ENCODE measurements at regions not wholly inside any gene's neighbourhood (a gene's known extent, or its start where the extent isn't known, plus 50 kb on each side); places are given as distances from the start of the nearest gene placed in this dataset.
"Not testable (repeated sequence)": the region's sequence is repeated elsewhere in the genome, so short reads cannot be mapped to it uniquely, and the experiment has no call there.

DNA sequence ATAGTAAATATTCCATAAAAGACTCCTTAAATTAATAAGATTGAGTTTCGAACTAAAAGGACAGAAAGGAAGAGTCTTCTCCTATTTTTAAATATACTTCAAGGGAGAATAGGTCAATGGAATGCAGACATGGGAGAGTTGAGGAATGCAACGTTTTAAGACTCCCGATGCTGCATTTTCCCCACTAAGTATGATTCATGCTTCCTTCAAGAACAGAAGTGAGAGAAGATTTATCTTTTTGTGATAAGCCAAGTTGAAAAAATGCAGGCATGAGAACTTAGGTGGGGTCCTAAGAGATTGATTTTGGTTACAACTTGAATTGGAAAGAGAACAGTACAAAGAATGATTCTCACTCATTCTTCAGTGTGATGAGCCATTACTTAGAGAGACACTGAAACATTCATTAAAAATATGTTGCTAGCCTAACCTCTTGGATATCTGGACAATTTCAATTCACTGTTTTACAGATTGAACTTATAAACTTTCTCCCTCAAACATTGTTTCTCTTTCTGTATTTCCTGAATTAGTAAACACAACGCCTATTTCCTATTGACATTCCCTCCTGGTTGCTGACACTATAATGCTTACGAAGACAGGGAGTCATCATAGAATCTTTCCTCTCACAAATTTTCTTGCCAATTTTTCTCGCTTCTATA, 1666.1 kb upstream of the WWC1 start:
- in situ Hi-C loops (cut with HindIII; ENCODE audit: low pct_unique_long_range_greater_than_20kb, low sequenced_read_pairs), result no loop called here
- no peak for DNase-seq (ENCODE audit: low read depth, low spot score)

- in situ Hi-C loops (cut with HindIII; ENCODE audit: low pct_unique_long_range_greater_than_20kb, low sequenced_read_pairs), result no loop called here
- DNase-seq (ENCODE audit: low read depth, low spot score), result no peak
Observed at GRCh38 chr5:166637295-166637694, 1654.2 kb upstream of the WWC1 start.

DNA sequence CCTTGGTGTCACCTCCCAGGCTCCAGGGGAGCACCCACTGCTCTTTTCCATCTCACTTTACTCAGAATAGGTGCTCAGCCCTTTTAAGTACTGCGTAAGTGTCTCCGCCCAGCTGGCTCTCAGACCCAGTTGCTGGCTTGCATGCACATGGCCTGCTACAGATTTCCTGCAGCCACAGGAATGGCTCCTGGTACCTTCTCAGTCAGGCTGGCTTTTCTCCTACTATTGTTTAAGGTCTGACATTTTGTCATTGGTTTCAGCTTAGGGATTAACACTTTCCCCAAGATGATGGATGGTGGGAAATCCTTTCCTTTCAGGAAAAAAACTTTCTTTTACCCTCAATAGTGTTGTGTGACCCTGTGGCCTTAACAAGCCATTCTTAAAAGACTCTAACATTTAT, 1652.3 kb upstream of the WWC1 start:
- no peak for DNase-seq (ENCODE audit: low read depth, low spot score)
- in situ Hi-C loops (cut with HindIII; ENCODE audit: low pct_unique_long_range_greater_than_20kb, low sequenced_read_pairs), result no loop called here

DNA sequence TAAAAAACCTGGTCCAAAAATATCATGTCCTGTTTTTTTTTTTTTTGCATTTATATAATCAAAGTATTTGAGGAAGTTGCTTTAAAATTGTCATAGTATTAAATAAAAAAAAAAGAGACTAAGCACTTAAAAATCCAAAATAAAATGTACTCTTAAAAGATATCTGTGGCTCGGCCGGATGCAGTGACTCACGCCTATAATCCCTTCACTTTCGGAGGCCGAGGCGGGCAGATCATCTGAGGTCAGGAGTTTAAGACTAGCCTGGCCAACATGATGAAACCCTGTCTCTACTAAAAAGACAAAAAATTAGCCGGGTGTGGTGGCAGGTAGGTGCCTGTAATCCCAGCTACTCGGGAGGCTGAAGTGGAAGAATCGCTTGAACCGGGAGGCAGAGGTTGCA, 1651.3 kb upstream of the WWC1 start:
- in situ Hi-C loops (cut with HindIII; ENCODE audit: low pct_unique_long_range_greater_than_20kb, low sequenced_read_pairs); DNase-seq (ENCODE audit: low read depth, low spot score): not testable (repeated sequence)

- in situ Hi-C loops (cut with HindIII; ENCODE audit: low pct_unique_long_range_greater_than_20kb, low sequenced_read_pairs), result no loop called here
- DNase-seq (ENCODE audit: low read depth, low spot score), result no peak
Observed at GRCh38 chr5:166648736-166649135, 1642.7 kb upstream of the WWC1 start.

DNA sequence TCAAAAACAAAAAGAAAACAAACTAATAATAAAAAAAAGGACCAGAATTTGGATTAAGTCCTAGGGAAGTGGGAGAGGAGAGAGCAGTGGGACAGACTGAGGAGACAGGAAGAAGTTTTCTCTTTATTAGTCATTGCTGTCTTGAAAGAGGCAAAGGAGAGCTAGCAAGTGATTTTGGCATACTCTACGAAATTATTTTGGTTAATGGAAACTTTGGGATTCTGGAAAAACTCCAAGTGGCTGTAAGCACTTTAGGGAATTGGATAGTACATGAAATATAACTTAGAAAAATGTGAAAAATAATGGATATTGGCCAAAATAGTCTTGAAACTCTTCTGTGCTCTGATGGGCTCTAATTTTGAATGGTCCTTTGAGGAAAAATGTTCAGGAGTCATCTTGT, 1641.8 kb upstream of the WWC1 start:
- no peak for DNase-seq (ENCODE audit: low read depth, low spot score)
- in situ Hi-C loops (cut with HindIII; ENCODE audit: low pct_unique_long_range_greater_than_20kb, low sequenced_read_pairs), result no loop called here

GRCh38 chr5:166651234-166651633, 1640.2 kb upstream of the WWC1 start:
- no peak for DNase-seq (ENCODE audit: low read depth, low spot score)
- in situ Hi-C loops (cut with HindIII; ENCODE audit: low pct_unique_long_range_greater_than_20kb, low sequenced_read_pairs), result no loop called here

DNA sequence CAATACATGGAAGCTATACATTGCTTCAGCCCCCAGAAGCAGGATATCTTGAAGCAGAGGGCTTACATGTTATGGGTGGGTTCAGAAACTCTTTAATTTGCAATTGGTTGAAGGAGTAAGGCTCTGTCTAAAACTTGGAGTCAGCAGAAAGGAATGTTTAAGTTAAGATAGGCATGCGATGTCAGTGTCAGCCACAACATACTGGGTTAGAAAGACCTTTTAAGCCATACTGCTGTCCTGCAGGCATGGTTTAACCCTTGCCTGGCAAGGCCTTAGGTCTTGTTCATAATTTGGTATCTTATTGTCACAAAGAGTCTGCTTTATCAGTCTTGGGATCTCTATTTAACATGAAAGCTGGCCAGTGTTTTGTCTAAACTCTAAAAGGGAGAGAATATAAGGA, 1619.6 kb upstream of the WWC1 start:
- DNase-seq (ENCODE audit: low read depth, low spot score), result no peak
- in situ Hi-C loops (cut with HindIII; ENCODE audit: low pct_unique_long_range_greater_than_20kb, low sequenced_read_pairs), result no loop called here

DNA sequence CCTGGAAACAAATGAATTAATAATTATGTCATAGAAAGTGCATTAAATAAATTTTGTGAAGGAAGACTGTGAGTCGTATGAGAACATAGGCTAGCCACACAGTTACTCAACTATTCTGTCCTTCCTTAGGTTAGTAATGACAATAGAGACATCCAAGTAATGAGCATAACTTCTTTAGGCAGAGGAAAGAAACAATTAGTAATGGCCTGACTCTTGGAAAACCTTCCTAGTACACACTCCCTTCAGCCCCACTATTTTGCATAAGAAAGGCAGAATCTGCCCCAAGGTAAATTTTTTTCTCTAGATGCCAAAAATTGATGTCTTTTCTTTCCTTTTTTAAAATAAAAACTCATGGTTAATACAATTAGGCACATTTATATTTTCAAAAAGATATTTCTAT, 1619.0 kb upstream of the WWC1 start:
- no peak for DNase-seq (ENCODE audit: low read depth, low spot score)
- in situ Hi-C loops (cut with HindIII; ENCODE audit: low pct_unique_long_range_greater_than_20kb, low sequenced_read_pairs), result no loop called here

GRCh38 chr5:166677891-166678290, 1613.6 kb upstream of the WWC1 start:
- in situ Hi-C loops (cut with HindIII; ENCODE audit: low pct_unique_long_range_greater_than_20kb, low sequenced_read_pairs), result no loop called here
- DNase-seq (ENCODE audit: low read depth, low spot score), result no peak

DNA sequence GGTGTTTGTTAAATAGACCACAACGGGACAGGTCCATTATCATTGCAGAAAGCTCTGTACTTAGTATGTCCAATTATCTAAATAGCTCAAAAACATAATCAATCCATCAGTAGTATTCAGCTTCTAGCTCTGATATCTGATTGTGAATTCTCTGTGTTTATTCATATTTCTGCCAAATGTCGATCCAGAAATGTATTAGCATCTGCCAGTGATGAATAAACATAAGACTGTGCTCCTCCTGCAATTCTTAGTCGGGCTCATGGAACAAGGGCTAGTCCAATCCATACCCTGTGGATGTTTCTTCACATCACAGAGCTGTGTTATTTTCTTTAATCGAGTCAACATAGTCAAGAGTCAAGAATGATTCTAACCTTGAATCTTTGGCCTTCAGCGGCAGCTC, 1612.1 kb upstream of the WWC1 start:
- DNase-seq (ENCODE audit: low read depth, low spot score), result no peak

GRCh38 chr5:166695326-166695725, 1596.1 kb upstream of the WWC1 start:
- in situ Hi-C loops (cut with HindIII; ENCODE audit: low pct_unique_long_range_greater_than_20kb, low sequenced_read_pairs), result no loop called here
- no peak for DNase-seq (ENCODE audit: low read depth, low spot score)

More for the DNA sequence above, 1612.1 kb upstream of the WWC1 start:
- in situ Hi-C loops (cut with HindIII; ENCODE audit: low pct_unique_long_range_greater_than_20kb, low sequenced_read_pairs), result no loop called here

GRCh38 chr5:166708291-166708690, 1583.2 kb upstream of the WWC1 start:
- in situ Hi-C loops (cut with HindIII; ENCODE audit: low pct_unique_long_range_greater_than_20kb, low sequenced_read_pairs), result no loop called here
- DNase-seq (ENCODE audit: low read depth, low spot score), result no peak

- DNase-seq (ENCODE audit: low read depth, low spot score), result no peak
- in situ Hi-C loops (cut with HindIII; ENCODE audit: low pct_unique_long_range_greater_than_20kb, low sequenced_read_pairs), result no loop called here
Observed at GRCh38 chr5:166709691-166710090, 1581.8 kb upstream of the WWC1 start.

GRCh38 chr5:166710271-166710670, 1581.2 kb upstream of the WWC1 start:
- no peak for DNase-seq (ENCODE audit: low read depth, low spot score)
- in situ Hi-C loops (cut with HindIII; ENCODE audit: low pct_unique_long_range_greater_than_20kb, low sequenced_read_pairs), result no loop called here

DNA sequence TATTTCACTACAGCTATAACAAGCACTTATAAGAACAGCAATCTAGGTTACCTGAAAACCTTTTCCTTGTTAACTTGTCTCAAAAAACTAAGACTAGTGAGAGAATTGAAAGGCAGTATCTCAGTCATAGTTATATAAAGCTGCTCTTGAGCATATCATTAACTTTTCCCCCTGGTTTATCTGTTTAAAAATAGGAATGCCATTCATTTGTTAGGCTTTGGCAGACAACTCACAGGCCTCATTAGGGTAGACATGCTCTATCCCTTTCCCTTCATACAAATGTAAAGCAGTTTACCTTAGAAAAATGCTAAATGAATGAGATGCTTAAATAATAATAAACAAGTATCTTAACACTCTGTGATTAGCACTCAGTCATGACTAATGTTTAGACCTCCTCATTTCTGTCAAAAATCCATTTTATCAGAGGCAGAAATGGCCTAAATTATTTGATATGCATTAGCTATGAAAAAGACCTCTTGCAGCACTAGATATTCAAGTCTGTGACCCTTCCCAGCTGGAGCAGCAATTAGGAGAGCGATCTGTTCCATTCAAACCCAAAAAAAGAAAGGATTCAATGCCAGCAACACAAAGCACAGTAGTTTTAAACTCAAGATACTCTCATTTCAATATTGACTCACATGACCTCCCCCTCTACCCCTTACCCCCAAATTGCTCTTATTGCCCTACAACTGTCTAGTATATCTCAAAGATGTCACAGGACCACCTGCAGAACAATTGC, 1578.8 kb upstream of the WWC1 start:
- in situ Hi-C loops (cut with HindIII; ENCODE audit: low pct_unique_long_range_greater_than_20kb, low sequenced_read_pairs), result no loop called here
- no peak for DNase-seq (ENCODE audit: low read depth, low spot score)

DNA sequence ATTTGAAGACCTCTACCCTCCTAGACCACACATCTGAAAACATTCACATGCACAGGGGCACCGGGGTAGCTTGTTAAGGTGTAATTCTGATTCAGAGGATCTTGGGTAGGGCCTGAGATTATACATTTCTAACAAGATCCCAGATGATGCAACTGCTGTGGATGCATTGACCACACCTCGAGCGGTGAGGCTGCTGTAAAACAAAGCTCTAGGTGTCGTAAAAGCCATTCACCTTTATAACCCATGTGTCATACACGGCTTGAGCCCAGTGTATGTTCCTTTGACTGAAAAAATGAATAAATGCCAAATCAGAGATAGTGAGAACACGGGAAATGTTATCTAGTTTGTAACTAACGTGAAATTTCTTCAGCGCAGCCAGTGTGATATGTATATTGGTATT, 1578.2 kb upstream of the WWC1 start:
- in situ Hi-C loops (cut with HindIII; ENCODE audit: low pct_unique_long_range_greater_than_20kb, low sequenced_read_pairs), result no loop called here

GRCh38 chr5:166716856-166717492, 1574.5 kb upstream of the WWC1 start:
- in situ Hi-C loops (cut with HindIII; ENCODE audit: low pct_unique_long_range_greater_than_20kb, low sequenced_read_pairs), result no loop called here
- no peak for DNase-seq (ENCODE audit: low read depth, low spot score)

More for the DNA sequence above, 1578.2 kb upstream of the WWC1 start:
- DNase-seq (ENCODE audit: low read depth, low spot score), result no peak

DNA sequence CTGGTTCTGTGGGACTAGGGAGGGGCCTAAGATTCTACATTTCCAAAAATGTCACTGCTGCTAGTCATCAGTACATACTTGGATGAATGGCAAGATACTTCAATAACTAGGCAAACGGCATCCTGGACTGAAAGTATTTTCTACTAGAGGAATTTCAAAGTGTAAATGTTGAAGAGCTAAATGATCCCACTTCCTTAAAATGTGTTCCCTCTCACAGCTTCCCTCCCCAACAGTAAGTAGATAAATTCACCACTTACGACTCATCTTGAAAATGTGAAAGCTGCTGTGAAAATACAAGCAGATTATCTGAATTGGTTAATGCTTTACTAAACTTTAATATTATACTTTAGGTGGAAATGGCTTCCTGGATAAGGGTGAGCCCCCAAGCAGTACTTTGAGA, 1571.5 kb upstream of the WWC1 start:
- DNase-seq (ENCODE audit: low read depth, low spot score), result no peak
- in situ Hi-C loops (cut with HindIII; ENCODE audit: low pct_unique_long_range_greater_than_20kb, low sequenced_read_pairs), result no loop called here

All from SK-MEL-5 (cell line).